HepG2 (cell line): ENCODE measurements at regions not wholly inside any gene's neighbourhood (a gene's known extent, or its start where the extent isn't known, plus 50 kb on each side); places are given as distances from the start of the nearest gene placed in this dataset.

ENCODE experiments used
- CC2D1A ChIP-seq: sonication (generic); formaldehyde crosslinking; IDR thresholded peaks from 2 replicates; pipeline ENCODE4 v1.8.1; 2023; ENCODE audit warnings: mild to moderate bottlenecking, missing genetic modification reagents
- FOXK1 ChIP-seq: sonication (generic); formaldehyde crosslinking; IDR thresholded peaks from 2 replicates; pipeline ENCODE4 v1.4.0; 2020; ENCODE audit warnings: low read depth, missing genetic modification reagents, borderline replicate concordance
- NBN ChIP-seq: fragments of 450-650 bp; conservative IDR thresholded peaks from 2 replicates; pipeline ENCODE4 v1.6.1; 2017
- NFYB ChIP-seq: sonication (generic); formaldehyde crosslinking; IDR thresholded peaks from 2 replicates; pipeline ENCODE4 v1.4.0; 2020; ENCODE audit warnings: missing genetic modification reagents
- XRCC5 ChIP-seq: fragments of 200-400 bp; formaldehyde crosslinking; optimal IDR thresholded peaks from 2 replicates; pipeline ENCODE3; 2017; ENCODE audit warnings: mild to moderate bottlenecking, low read length
- ZBTB8A ChIP-seq: sonication (generic); formaldehyde crosslinking; IDR thresholded peaks from 2 replicates; pipeline ENCODE4 v1.4.0; 2020; ENCODE audit warnings: mild to moderate bottlenecking, low read depth, missing genetic modification reagents, borderline replicate concordance
- ZNF354B ChIP-seq: sonication (generic); formaldehyde crosslinking; IDR thresholded peaks from 2 replicates; pipeline ENCODE4 v1.8.0; 2022; ENCODE audit warnings: mild to moderate bottlenecking, missing genetic modification reagents
- TF ChIP-seq, protein P1 (sequence below): IDR thresholded peaks from 2 replicates; pipeline ENCODE4 v1.6.1; 2012; ENCODE audit warnings: low read depth, low read length, improper control_type of control experiment
- TF ChIP-seq, protein P2 (sequence below): sonication (generic); formaldehyde crosslinking; IDR thresholded peaks from 2 replicates; pipeline ENCODE4 v1.5.0; 2020; ENCODE audit warnings: mild to moderate bottlenecking, missing genetic modification reagents, moderate library complexity
- TF ChIP-seq, protein P3 (sequence below): sonication (generic); formaldehyde crosslinking; IDR thresholded peaks from 2 replicates; pipeline ENCODE4 v1.4.0; 2020; ENCODE audit warnings: missing genetic modification reagents

DNA sequence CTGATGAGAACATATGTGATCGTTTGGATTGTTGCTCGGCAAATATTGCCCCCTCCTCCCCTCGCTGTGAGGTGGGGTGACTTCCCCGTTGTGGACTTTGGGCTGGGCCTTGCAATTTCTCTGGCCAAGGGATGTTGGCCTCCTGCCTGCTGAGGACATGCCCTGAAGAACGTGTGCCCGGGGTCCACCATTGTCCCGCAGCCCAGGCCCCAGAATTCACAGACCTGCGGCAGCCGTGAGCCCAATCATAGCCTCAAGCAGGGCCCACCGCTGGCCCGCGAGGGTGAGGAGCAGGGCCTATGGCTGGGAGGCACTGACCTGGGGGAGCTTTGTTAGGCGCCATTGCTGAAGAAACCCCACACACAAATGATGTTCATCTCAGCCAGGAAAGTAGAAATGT, 58.3 kb upstream of the ACTRT2 start:
- no peak for TF ChIP-seq ZNF354B (CRISPR knock-in tag)
- TF ChIP-seq, protein P1, sequence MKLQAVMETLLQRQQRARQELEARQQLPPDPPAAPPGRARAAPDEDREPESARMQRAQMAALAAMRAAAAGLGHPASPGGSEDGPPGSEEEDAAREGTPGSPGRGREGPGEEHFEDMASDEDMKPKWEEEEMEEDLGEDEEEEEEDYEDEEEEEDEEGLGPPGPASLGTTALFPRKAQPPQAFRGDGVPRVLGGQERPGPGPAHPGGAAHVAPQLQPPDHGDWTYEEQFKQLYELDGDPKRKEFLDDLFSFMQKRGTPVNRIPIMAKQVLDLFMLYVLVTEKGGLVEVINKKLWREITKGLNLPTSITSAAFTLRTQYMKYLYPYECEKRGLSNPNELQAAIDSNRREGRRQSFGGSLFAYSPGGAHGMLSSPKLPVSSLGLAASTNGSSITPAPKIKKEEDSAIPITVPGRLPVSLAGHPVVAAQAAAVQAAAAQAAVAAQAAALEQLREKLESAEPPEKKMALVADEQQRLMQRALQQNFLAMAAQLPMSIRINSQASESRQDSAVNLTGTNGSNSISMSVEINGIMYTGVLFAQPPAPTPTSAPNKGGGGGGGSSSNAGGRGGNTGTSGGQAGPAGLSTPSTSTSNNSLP = no peak
- TF ChIP-seq, protein P2, sequence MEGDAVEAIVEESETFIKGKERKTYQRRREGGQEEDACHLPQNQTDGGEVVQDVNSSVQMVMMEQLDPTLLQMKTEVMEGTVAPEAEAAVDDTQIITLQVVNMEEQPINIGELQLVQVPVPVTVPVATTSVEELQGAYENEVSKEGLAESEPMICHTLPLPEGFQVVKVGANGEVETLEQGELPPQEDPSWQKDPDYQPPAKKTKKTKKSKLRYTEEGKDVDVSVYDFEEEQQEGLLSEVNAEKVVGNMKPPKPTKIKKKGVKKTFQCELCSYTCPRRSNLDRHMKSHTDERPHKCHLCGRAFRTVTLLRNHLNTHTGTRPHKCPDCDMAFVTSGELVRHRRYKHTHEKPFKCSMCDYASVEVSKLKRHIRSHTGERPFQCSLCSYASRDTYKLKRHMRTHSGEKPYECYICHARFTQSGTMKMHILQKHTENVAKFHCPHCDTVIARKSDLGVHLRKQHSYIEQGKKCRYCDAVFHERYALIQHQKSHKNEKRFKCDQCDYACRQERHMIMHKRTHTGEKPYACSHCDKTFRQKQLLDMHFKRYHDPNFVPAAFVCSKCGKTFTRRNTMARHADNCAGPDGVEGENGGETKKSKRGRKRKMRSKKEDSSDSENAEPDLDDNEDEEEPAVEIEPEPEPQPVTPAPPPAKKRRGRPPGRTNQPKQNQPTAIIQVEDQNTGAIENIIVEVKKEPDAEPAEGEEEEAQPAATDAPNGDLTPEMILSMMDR = no peak
- TF ChIP-seq XRCC5 = no peak
- TF ChIP-seq NFYB = no peak
- no peak for TF ChIP-seq CC2D1A (CRISPR knock-in tag)
- TF ChIP-seq ZBTB8A (CRISPR knock-in tag) = no peak
- no peak for TF ChIP-seq NBN
- TF ChIP-seq, protein P3, sequence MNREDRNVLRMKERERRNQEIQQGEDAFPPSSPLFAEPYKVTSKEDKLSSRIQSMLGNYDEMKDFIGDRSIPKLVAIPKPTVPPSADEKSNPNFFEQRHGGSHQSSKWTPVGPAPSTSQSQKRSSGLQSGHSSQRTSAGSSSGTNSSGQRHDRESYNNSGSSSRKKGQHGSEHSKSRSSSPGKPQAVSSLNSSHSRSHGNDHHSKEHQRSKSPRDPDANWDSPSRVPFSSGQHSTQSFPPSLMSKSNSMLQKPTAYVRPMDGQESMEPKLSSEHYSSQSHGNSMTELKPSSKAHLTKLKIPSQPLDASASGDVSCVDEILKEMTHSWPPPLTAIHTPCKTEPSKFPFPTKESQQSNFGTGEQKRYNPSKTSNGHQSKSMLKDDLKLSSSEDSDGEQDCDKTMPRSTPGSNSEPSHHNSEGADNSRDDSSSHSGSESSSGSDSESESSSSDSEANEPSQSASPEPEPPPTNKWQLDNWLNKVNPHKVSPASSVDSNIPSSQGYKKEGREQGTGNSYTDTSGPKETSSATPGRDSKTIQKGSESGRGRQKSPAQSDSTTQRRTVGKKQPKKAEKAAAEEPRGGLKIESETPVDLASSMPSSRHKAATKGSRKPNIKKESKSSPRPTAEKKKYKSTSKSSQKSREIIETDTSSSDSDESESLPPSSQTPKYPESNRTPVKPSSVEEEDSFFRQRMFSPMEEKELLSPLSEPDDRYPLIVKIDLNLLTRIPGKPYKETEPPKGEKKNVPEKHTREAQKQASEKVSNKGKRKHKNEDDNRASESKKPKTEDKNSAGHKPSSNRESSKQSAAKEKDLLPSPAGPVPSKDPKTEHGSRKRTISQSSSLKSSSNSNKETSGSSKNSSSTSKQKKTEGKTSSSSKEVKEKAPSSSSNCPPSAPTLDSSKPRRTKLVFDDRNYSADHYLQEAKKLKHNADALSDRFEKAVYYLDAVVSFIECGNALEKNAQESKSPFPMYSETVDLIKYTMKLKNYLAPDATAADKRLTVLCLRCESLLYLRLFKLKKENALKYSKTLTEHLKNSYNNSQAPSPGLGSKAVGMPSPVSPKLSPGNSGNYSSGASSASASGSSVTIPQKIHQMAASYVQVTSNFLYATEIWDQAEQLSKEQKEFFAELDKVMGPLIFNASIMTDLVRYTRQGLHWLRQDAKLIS = no peak
- TF ChIP-seq FOXK1 = no peak
